GM13977 (cell line): ENCODE measurements at regions not wholly inside any gene's neighbourhood (a gene's known extent, or its start where the extent isn't known, plus 50 kb on each side); places are given as distances from the start of the nearest gene placed in this dataset.
A peak's percentile ranks its signal among the peaks of the same experiment; 100 is the strongest.

ENCODE experiments used
- DNase-seq: peaks from one replicate; pipeline ENCODE4 v3.0.0; 2012; ENCODE audit warnings: low spot score
- CTCF ChIP-seq: IDR thresholded peaks from 2 replicates; pipeline ENCODE4 v1.5.1; 2012; ENCODE audit warnings: mild to moderate bottlenecking, control low read depth; ENCODE audit not compliant: insufficient read depth; ENCODE audit errors: extremely low read depth, missing control alignments
- in situ Hi-C: fragments of 300-500 bp; cut with MboI; formaldehyde crosslinking; loops from one replicate; pipeline ENCODE4 v1.12.0; 2022; ENCODE audit warnings: low sequenced_read_pairs, low pct_unique_long_range_greater_than_20kb, mixed read lengths, inconsistent platforms; ENCODE audit not compliant: unreplicated experiment

GRCh38 chr3:110568246-110568645 is 503.4 kb upstream of the NECTIN3 start:
- TF ChIP-seq CTCF: no peak
- DNase-seq: no peak
- in situ Hi-C loops: no loop called here

GRCh38 chr3:110569073-110569472 is 502.5 kb upstream of the NECTIN3 start:
- DNase-seq: peak; percentile 4
- TF ChIP-seq CTCF: no peak
- in situ Hi-C loops: no loop called here

GRCh38 chr3:110575702-110576101 is 495.9 kb upstream of the NECTIN3 start:
- DNase-seq: no peak

GRCh38 chr3:110576960-110577359 is 494.7 kb upstream of the NECTIN3 start:
- in situ Hi-C loops: no loop called here
- no peak for TF ChIP-seq CTCF
- DNase-seq: no peak

More at GRCh38 chr3:110575702-110576101, 495.9 kb upstream of the NECTIN3 start:
- in situ Hi-C loops: no loop called here
- TF ChIP-seq CTCF: no peak

- no peak for DNase-seq
- in situ Hi-C loops: no loop called here
- no peak for TF ChIP-seq CTCF
Observed at GRCh38 chr3:110577854-110578253, 493.8 kb upstream of the NECTIN3 start.

GRCh38 chr3:110579840-110580550 is 491.6 kb upstream of the NECTIN3 start:
- in situ Hi-C loops: no loop called here
- no peak for TF ChIP-seq CTCF
- no peak for DNase-seq
